HG03469 (cell line): ENCODE measurements at regions not wholly inside any gene's neighbourhood (a gene's known extent, or its start where the extent isn't known, plus 50 kb on each side); places are given as distances from the start of the nearest gene placed in this dataset.
"Not testable (repeated sequence)": the region's sequence is repeated elsewhere in the genome, so short reads cannot be mapped to it uniquely, and the experiment has no call there.

ENCODE experiments used
- ATAC-seq: cut with Tn5 transposase; IDR thresholded peaks from one replicate; pipeline ENCODE4 v1.9.1; 2021; ENCODE audit warnings: mild to moderate bottlenecking, moderate library complexity, moderate number of reproducible peaks; ENCODE audit not compliant: unreplicated experiment

GRCh38 chr16:29355339-29356059 lies 51.0 kb downstream of the NPIPB11 start:
- ATAC-seq, result not testable (repeated sequence)

GRCh38 chr16:29354449-29354848 lies 52.1 kb downstream of the NPIPB11 start:
- not testable (repeated sequence) for ATAC-seq

- not testable (repeated sequence) for ATAC-seq
These were observed 53.9 kb downstream of the NPIPB11 start for GRCh38 chr16:29352617-29352999.

- not testable (repeated sequence) for ATAC-seq
These were observed 54.4 kb downstream of the NPIPB11 start for GRCh38 chr16:29351970-29352616.

- not testable (repeated sequence) for ATAC-seq
These were observed 55.1 kb downstream of the NPIPB11 start for GRCh38 chr16:29351271-29351969.

- ATAC-seq, result not testable (repeated sequence)
These were observed 56.5 kb downstream of the NPIPB11 start for GRCh38 chr16:29349966-29350365.

- ATAC-seq, result not testable (repeated sequence)
These were observed 57.8 kb downstream of the NPIPB11 start for GRCh38 chr16:29348748-29349147.

GRCh38 chr16:29348123-29348690 lies 58.3 kb downstream of the NPIPB11 start:
- not testable (repeated sequence) for ATAC-seq

GRCh38 chr16:29346796-29347580 lies 59.5 kb downstream of the NPIPB11 start:
- not testable (repeated sequence) for ATAC-seq

- not testable (repeated sequence) for ATAC-seq
These were observed 60.3 kb downstream of the NPIPB11 start for GRCh38 chr16:29346203-29346602.

- ATAC-seq, result not testable (repeated sequence)
These were observed 63.6 kb downstream of the NPIPB11 start for GRCh38 chr16:29342937-29343336.

- not testable (repeated sequence) for ATAC-seq
These were observed 65.6 kb downstream of the NPIPB11 start for GRCh38 chr16:29340779-29341438.

GRCh38 chr16:29340235-29340634 lies 66.3 kb downstream of the NPIPB11 start:
- not testable (repeated sequence) for ATAC-seq

GRCh38 chr16:29338821-29339700 lies 67.5 kb downstream of the NPIPB11 start:
- ATAC-seq, result not testable (repeated sequence)

- ATAC-seq, result not testable (repeated sequence)
These were observed 69.1 kb downstream of the NPIPB11 start for GRCh38 chr16:29337385-29337901.

GRCh38 chr16:29335549-29335846 lies 71.0 kb downstream of the NPIPB11 start:
- ATAC-seq, result not testable (repeated sequence)

- not testable (repeated sequence) for ATAC-seq
These were observed 71.5 kb downstream of the NPIPB11 start for GRCh38 chr16:29334776-29335548.

- not testable (repeated sequence) for ATAC-seq
These were observed 72.9 kb downstream of the NPIPB11 start for GRCh38 chr16:29333492-29334097.
